GM23338 (cell line): ENCODE measurements at regions not wholly inside any gene's neighbourhood (a gene's known extent, or its start where the extent isn't known, plus 50 kb on each side); places are given as distances from the start of the nearest gene placed in this dataset.
A peak's percentile ranks its signal among the peaks of the same experiment; 100 is the strongest.

Experiments
- ATAC-seq: fragments of 200-7000 bp; cut with Tn5 transposase; 3 replicates; pipeline ENCODE4 v1.9.1; 2020
- DNase-seq: peaks from one replicate; pipeline ENCODE4 v3.0.0-alpha.2; 2015; ENCODE audit warnings: low spot score
- H2AFZ ChIP-seq: fragments of 200-600 bp; sonication (generic); 2 replicates; pipeline ENCODE4 v1.8.0; 2016; ENCODE audit warnings: antibody characterized with exemption, mild to moderate bottlenecking, moderate library complexity
- H3F3A ChIP-seq: fragments of 200-600 bp; sonication (generic); replicated peaks from 2 replicates; pipeline ENCODE4 v1.8.0; 2017; ENCODE audit warnings: antibody characterized with exemption, mixed run types, low read depth
- H3K27ac ChIP-seq: fragments of 200-600 bp; sonication (generic); 2 replicates; pipeline ENCODE4 v1.6.1; 2016; ENCODE audit warnings: low read depth
- H3K27me3 ChIP-seq: fragments of 200-600 bp; sonication (generic); 2 replicates; pipeline ENCODE4 v1.8.0; 2016; ENCODE audit warnings: mild to moderate bottlenecking, mixed run types, moderate library complexity; ENCODE audit not compliant: insufficient read depth
- H3K36me3 ChIP-seq: fragments of 200-600 bp; sonication (generic); 2 replicates; pipeline ENCODE4 v1.8.0; 2016; ENCODE audit warnings: mild to moderate bottlenecking; ENCODE audit not compliant: insufficient read depth
- H3K4me1 ChIP-seq: fragments of 200-600 bp; sonication (generic); 2 replicates; pipeline ENCODE4 v1.8.0; 2016; ENCODE audit warnings: mild to moderate bottlenecking, moderate library complexity; ENCODE audit not compliant: insufficient read depth
- H3K4me2 ChIP-seq: fragments of 200-600 bp; sonication (generic); 2 replicates; pipeline ENCODE4 v1.7.1; 2017; ENCODE audit warnings: mixed run types
- H3K4me3 ChIP-seq: fragments of 200-600 bp; sonication (generic); 2 replicates; pipeline ENCODE4 v1.6.1; 2016; ENCODE audit warnings: mixed run types
- H3K79me2 ChIP-seq: fragments of 200-600 bp; sonication (generic); replicated peaks from 2 replicates; pipeline ENCODE4 v1.8.0; 2017; ENCODE audit warnings: mild to moderate bottlenecking; ENCODE audit not compliant: insufficient read depth
- H3K9me2 ChIP-seq: fragments of 200-600 bp; sonication (generic); 2 replicates; pipeline ENCODE4 v1.8.0; 2017; ENCODE audit not compliant: insufficient read depth
- H4K20me1 ChIP-seq: fragments of 200-600 bp; sonication (generic); replicated peaks from 2 replicates; pipeline ENCODE4 v1.8.0; 2017; ENCODE audit warnings: mild to moderate bottlenecking; ENCODE audit not compliant: insufficient read depth
- H3K27ac Mint-ChIP-seq: 2 replicates; pipeline ENCODE4 v1.8.0; 2020; ENCODE audit warnings: inconsistent platforms, mild to moderate bottlenecking, moderate library complexity, mixed read lengths
- H3K27me3 Mint-ChIP-seq: 3 replicates; pipeline ENCODE4 v1.8.0; 2022; ENCODE audit warnings: low read depth, mild to moderate bottlenecking, moderate library complexity, mixed read lengths, inconsistent platforms; ENCODE audit not compliant: insufficient read depth, poor library complexity
- H3K36me3 Mint-ChIP-seq: 3 replicates; pipeline ENCODE4 v1.8.0; 2021; ENCODE audit warnings: low read depth, mild to moderate bottlenecking, inconsistent platforms, moderate library complexity, mixed read lengths
- H3K4me1 Mint-ChIP-seq: 3 replicates; pipeline ENCODE4 v1.8.0; 2020; ENCODE audit warnings: mild to moderate bottlenecking, inconsistent platforms, mixed read lengths
- H3K4me3 Mint-ChIP-seq: 3 replicates; pipeline ENCODE4 v1.8.0; 2021; ENCODE audit warnings: moderate library complexity, mild to moderate bottlenecking, inconsistent platforms, mixed read lengths
- H3K9me3 Mint-ChIP-seq: 3 replicates; pipeline ENCODE4 v1.8.0; 2020; ENCODE audit warnings: moderate library complexity, mild to moderate bottlenecking, inconsistent platforms, mixed read lengths
- CREB1 ChIP-seq: fragments of 250-450 bp; sonication (Bioruptor Pico); IDR thresholded peaks from 2 replicates; pipeline ENCODE4 v1.5.0; 2020; ENCODE audit warnings: low read depth, mild to moderate bottlenecking, moderate library complexity
- CTCF ChIP-seq, 2 experiments: fragments of 200-600 bp in 1 of 2; sonication (generic) in 1 of 2; conservative IDR thresholded peaks; 2 replicates each; pipeline versions ENCODE4 v1.5.1 to v1.6.1; 2016 to 2017; ENCODE audit warnings: antibody characterized with exemption in 2 of 2, low read depth in 2 of 2, mild to moderate bottlenecking in 2 of 2, moderate library complexity in 1 of 2
- ETS1 ChIP-seq: IDR thresholded peaks from 2 replicates; pipeline ENCODE4 v1.6.1; 2016; ENCODE audit warnings: antibody characterized with exemption
- EZH2 ChIP-seq: fragments of 200-600 bp; sonication (generic); IDR thresholded peaks from one replicate; pipeline ENCODE4 v1.8.0; 2017; ENCODE audit warnings: antibody characterized with exemption, mild to moderate bottlenecking, low read depth; ENCODE audit not compliant: unreplicated experiment
- EZH2phosphoT487 ChIP-seq: fragments of 200-600 bp; sonication (generic); IDR thresholded peaks from one replicate; pipeline ENCODE4 v1.8.1; 2018; ENCODE audit warnings: antibody characterized with exemption; ENCODE audit not compliant: unreplicated experiment
- JUNB ChIP-seq: IDR thresholded peaks from one replicate; pipeline ENCODE4 v1.6.1; 2016; ENCODE audit warnings: antibody characterized with exemption; ENCODE audit not compliant: unreplicated experiment
- POLR2AphosphoS5 ChIP-seq: IDR thresholded peaks from 2 replicates; pipeline ENCODE4 v1.6.1; 2016; ENCODE audit warnings: antibody characterized with exemption, low read depth
- REST ChIP-seq: IDR thresholded peaks from one replicate; pipeline ENCODE4 v1.6.1; 2018; ENCODE audit warnings: antibody characterized with exemption; ENCODE audit not compliant: unreplicated experiment
- STAT1 ChIP-seq: IDR thresholded peaks from one replicate; pipeline ENCODE4 v1.6.1; 2016; ENCODE audit warnings: antibody characterized with exemption; ENCODE audit not compliant: unreplicated experiment
- ZNF114 ChIP-seq: fragments of 250-450 bp; sonication (Bioruptor Pico); IDR thresholded peaks from 2 replicates; pipeline ENCODE4 v1.5.0; 2020; ENCODE audit warnings: mild to moderate bottlenecking, moderate library complexity

GRCh38 chr15:61367953-61368352, 138.9 kb upstream of the RORA start:
- H3K9me3 Mint-ChIP-seq = peaks cover 7% of the 10 kb centered on the region; the same call in 2 of the 3 replicates
- H3K4me2 ChIP-seq = no peak overlapping the region
- H4K20me1 ChIP-seq = no peaks in the 10 kb centered on the region
- no peaks in the 10 kb centered on the region for H3K79me2 ChIP-seq
- H3K27me3 ChIP-seq = no peaks in the 10 kb centered on the region
- H3K27ac ChIP-seq = no peak overlapping the region
- no peak overlapping the region for H2AFZ ChIP-seq
- H3K36me3 ChIP-seq = no peaks in the 10 kb centered on the region
- peaks cover 8% of the 10 kb centered on the region for H3K9me2 ChIP-seq
- no peaks in the 10 kb centered on the region for H3F3A ChIP-seq
- H3K4me1 ChIP-seq = peaks cover 5% of the 10 kb centered on the region; the same call in 1 of the 2 replicates
- peaks cover 4% of the 10 kb centered on the region; the same call in 2 of the 3 replicates for H3K36me3 Mint-ChIP-seq
- no peak overlapping the region for H3K4me3 Mint-ChIP-seq
- peaks cover 11% of the 10 kb centered on the region for H3K4me1 Mint-ChIP-seq
- TF ChIP-seq STAT1 (no peak), CTCF (conservative IDR thresholded peaks at IDR 0.05; ENCODE audit: low read depth in 2 of 2) (peak in 1 of 2 experiments; percentile 69; a peak in 3 of 4 replicates)
- DNase-seq = peak; percentile 32
- H3K27me3 Mint-ChIP-seq = peaks cover 4% of the 10 kb centered on the region
- H3K27ac Mint-ChIP-seq = no peak overlapping the region
- peak; percentile 26; the same call in 2 of the 3 replicates for ATAC-seq
- no peak overlapping the region for H3K4me3 ChIP-seq

GRCh38 chr15:61364871-61365270, 135.8 kb upstream of the RORA start:
- Histone ChIP-seq H3K79me2 (no peaks in the 10 kb centered on the region), H2AFZ (peak overlapping the region; percentile 87), H3K4me3 (peak overlapping the region; percentile 30; the same call in 1 of the 2 replicates), H3F3A (no peaks in the 10 kb centered on the region), H3K36me3 (no peaks in the 10 kb centered on the region), H3K9me2 (peaks cover 8% of the 10 kb centered on the region; the same call in 1 of the 2 replicates), H3K27ac (no peak overlapping the region), H3K4me2 (peak overlapping the region; percentile 68), H3K4me1 (peaks cover 5% of the 10 kb centered on the region; the same call in 1 of the 2 replicates), H4K20me1 (no peaks in the 10 kb centered on the region), H3K27me3 (no peaks in the 10 kb centered on the region)
- ATAC-seq = peak; percentile 97
- peaks cover 10% of the 10 kb centered on the region; the same call in 2 of the 3 replicates for H3K9me3 Mint-ChIP-seq
- no peak overlapping the region for H3K27ac Mint-ChIP-seq
- peaks cover 6% of the 10 kb centered on the region; the same call in 2 of the 3 replicates for H3K36me3 Mint-ChIP-seq
- H3K4me3 Mint-ChIP-seq = no peak overlapping the region
- DNase-seq = peak; percentile 88
- peaks cover 11% of the 10 kb centered on the region for H3K4me1 Mint-ChIP-seq
- H3K27me3 Mint-ChIP-seq = peaks cover 4% of the 10 kb centered on the region
- TF ChIP-seq CREB1 (CRISPR knock-in tag) = no peak
- no peak for TF ChIP-seq ZNF114 (CRISPR knock-in tag)
- TF ChIP-seq POLR2AphosphoS5 = no peak
- no peak for TF ChIP-seq ETS1
- TF ChIP-seq JUNB = no peak
- no peak for TF ChIP-seq REST
- TF ChIP-seq EZH2phosphoT487 = no peak
- TF ChIP-seq EZH2 = no peak
